ENCODE measurements at regions not wholly inside any gene's neighbourhood (a gene's known extent, or its start where the extent isn't known, plus 50 kb on each side); places are given as distances from the start of the nearest gene placed in this dataset.
"Not testable (repeated sequence)": the region's sequence is repeated elsewhere in the genome, so short reads cannot be mapped to it uniquely, and the experiment has no call there.

DNA sequence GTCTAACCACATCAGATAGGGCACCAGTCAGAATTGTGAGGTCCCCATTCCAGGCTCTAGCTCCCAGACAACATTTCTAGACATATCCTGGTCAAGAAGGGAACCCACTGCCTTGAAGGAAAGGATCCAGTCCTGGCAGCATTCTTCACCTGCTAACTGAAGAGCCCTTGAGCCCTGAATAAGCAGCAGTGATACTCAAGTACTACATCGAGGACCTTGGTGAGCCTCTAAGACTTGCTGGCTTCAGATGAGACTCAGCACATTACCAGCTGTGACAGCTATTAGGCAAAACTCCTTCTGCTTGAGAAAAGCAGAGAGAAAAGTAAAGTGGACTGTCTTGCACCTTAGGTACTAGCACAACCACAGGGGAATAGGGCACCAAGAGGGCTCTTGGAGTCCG, 205.8 kb upstream of the F9 start:
- Mint-ChIP-seq H3K27ac (no peak overlapping the region), H3K4me3 (no peak overlapping the region), H3K36me3 (no peaks in the 10 kb centered on the region), H3K4me1 (no peaks in the 10 kb centered on the region), H3K9me3 (no peaks in the 10 kb centered on the region), H3K27me3 (no peaks in the 10 kb centered on the region)
- DNase-seq: no peak

DNA sequence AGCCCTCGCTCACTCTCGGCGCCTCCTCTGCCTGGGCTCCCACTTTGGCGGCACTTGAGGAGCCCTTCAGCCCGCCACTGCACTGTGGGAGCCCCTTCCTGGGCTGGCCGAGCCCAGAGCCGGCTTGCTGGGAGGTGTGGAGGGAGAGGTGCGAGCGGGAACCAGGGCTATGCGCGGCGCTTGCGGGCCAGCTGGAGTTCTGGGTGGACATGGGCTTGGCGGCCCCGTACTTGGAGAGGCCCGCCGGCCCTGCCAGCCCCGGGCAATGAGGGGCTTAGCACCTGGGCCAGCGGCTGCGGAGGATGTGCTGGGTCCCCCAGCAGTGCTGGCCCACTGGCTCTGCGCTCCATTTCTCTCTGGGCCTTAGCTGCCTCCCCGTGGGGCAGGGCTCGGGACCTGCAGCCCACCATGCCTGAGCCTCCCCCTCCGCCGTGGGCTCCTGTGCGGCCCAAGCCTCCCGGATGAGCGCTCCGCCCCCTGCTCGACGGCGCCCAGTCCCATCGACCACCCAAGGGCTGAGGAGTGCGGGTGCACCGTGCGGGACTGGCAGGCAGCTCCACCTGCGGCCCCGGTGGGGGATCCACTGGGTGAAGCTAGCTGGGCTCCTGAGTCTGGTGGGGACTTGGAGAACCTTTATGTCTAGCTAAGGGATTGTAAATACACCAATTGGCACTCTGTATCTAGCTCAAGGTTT, 209.7 kb upstream of the F9 start:
- H3K27ac Mint-ChIP-seq, H3K4me1 Mint-ChIP-seq, H3K27me3 Mint-ChIP-seq, H3K4me3 Mint-ChIP-seq, DNase-seq, H3K9me3 Mint-ChIP-seq, H3K36me3 Mint-ChIP-seq: not testable (repeated sequence)

DNA sequence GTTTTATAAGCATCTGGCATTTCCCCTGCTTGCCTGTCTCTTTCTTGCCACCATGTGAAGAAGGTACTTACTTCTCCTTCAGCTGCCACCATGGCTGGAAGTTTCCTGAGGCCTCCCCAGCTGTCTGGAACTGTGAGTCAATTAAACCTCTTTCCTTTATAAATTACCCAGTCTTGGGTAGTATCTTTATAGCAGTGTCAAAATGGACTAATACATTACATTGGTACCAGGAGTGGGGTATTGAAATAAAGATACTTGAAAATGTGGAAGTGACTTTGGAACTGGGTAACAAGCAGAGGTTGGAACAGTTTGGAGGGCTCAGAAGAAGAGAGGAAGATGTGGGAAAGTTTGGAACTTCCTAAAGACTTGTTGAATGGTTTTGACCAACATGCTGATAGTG, 223.9 kb upstream of the F9 start:
- not testable (repeated sequence) for H3K9me3 Mint-ChIP-seq, H3K36me3 Mint-ChIP-seq, H3K4me1 Mint-ChIP-seq, H3K4me3 Mint-ChIP-seq, DNase-seq, H3K27me3 Mint-ChIP-seq, H3K27ac Mint-ChIP-seq

DNA sequence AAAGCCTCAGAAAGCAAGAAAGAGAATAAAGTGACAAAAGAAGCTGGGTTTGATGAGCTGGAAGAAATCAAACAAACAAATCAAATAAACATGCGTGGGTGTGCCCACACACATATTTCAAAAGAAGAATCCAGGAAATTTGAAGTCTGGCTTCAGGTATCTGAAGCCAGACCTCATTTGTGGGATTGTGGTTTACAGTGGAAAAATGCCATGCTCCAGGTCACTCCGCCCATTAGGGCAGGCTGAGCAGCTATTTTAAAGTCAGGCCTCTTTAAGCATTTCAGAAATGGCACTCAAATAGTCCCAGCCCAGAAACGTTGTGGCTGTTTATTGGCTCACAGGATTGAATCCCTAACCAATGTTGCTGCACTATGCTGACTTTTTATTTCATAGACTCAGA, 226.1 kb upstream of the F9 start:
- H3K36me3 Mint-ChIP-seq: no peaks in the 10 kb centered on the region
- no peak for DNase-seq
- peaks cover 9% of the 10 kb centered on the region for H3K9me3 Mint-ChIP-seq
- H3K27ac Mint-ChIP-seq: no peak overlapping the region
- H3K4me3 Mint-ChIP-seq: no peak overlapping the region
- no peaks in the 10 kb centered on the region for H3K27me3 Mint-ChIP-seq
- no peaks in the 10 kb centered on the region for H3K4me1 Mint-ChIP-seq

DNA sequence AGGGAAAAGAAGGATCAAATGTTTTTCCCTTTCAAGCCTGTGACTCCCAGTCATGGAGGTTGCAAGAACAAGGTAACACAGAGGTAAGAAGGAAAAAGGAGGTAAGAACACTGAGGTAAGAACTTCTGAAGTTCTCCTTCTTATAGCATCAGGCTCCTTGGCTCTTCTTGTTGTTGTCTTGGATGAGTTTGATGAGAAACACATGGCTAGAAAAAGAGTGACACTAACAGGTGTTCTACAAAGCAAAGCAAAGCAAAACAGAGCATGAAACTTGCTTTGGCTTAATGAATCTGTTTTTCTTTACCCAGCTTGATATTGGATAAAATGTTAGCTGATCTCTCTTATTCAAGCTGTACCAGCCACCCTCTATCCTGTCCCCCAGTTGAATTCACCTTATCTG, 231.2 kb upstream of the F9 start:
- no peak for DNase-seq
- Mint-ChIP-seq H3K27me3 (no peaks in the 10 kb centered on the region), H3K27ac (no peak overlapping the region), H3K4me1 (no peaks in the 10 kb centered on the region), H3K4me3 (no peak overlapping the region), H3K9me3 (no peaks in the 10 kb centered on the region), H3K36me3 (no peaks in the 10 kb centered on the region)

DNA sequence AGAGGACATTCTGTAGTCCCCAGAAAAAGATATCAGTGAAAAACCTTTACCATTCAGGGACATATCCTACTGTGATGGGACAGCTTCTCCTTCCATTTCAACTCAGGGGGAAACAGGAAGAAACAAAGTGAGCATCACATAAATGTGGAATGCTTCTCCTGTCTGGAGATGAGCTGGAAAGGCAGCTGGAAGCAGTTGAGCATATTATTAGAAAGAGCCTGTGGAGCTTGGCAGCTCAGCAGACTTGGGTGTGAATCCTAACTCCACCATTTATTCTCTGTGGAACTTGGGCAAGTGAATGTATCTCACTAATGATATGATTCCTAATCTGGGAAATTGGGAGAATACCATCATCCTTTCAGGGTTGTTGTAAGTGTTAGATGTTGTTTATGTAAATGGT, 232.1 kb upstream of the F9 start:
- Mint-ChIP-seq H3K27ac (no peak overlapping the region), H3K27me3 (no peaks in the 10 kb centered on the region), H3K4me3 (no peak overlapping the region), H3K36me3 (no peaks in the 10 kb centered on the region), H3K9me3 (no peaks in the 10 kb centered on the region), H3K4me1 (no peaks in the 10 kb centered on the region)
- DNase-seq: no peak

DNA sequence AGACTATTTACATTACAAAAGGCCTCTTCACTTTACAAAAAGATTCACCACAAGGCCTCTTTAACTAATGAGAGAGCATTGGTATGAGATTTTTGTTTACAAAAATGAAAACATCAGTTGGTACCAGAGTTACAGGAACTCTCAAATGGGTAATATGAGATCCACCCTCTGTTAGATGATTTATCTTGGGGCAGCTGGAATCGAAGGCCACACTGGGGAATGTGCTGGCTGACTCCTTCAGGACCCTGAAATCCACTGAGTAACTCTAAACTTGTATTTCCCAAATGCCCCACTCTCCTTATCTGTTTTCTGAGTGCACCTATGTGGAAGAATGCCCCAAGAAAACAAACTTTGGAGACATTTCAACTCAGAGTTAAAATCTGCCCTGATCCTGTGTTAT, 232.9 kb upstream of the F9 start:
- Mint-ChIP-seq H3K4me1 (no peaks in the 10 kb centered on the region), H3K36me3 (no peaks in the 10 kb centered on the region), H3K4me3 (no peak overlapping the region), H3K27me3 (no peaks in the 10 kb centered on the region), H3K9me3 (no peaks in the 10 kb centered on the region), H3K27ac (no peak overlapping the region)
- DNase-seq: no peak

DNA sequence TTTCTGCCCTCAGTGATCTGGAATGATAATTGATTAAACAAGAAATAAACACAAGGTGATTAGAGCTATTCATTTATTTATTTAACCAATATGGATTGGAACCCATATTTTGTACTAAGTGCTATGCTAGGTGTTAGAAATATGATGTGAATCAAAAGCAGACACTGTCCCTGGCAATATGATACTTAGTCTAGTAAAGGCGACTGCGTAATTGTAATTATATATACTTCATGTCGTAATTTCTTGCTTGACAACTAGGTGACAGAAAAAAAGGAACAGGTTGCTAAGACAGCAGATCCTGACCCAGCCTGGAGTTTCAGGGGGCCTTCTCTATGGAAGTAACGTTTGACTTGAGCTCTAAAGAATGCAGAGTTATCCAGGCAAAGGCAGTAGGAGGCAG, 236.5 kb upstream of the F9 start:
- Mint-ChIP-seq H3K9me3 (no peaks in the 10 kb centered on the region), H3K4me1 (no peaks in the 10 kb centered on the region), H3K4me3 (no peak overlapping the region)

DNA sequence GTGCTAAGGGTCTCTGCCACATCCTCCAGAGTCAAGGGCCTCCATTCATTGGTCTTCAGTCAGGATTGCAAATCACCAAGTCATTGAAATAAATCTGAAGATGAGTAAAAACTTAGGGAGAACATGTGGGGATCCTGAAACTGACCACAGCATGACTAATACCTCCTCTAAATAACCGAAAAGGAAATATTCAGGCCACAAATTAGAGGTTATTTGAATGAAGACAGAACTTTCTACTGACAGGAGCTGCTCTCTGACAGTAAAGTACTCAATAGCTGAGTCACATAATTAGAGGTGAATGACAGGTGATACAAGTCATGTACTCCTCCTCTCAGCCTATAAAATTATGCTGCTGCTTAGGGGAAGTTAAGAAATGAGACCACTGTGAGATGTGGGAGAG, 240.2 kb upstream of the F9 start:
- DNase-seq: no peak
- H3K4me1 Mint-ChIP-seq: no peaks in the 10 kb centered on the region
- H3K4me3 Mint-ChIP-seq: no peak overlapping the region
- no peak overlapping the region for H3K27ac Mint-ChIP-seq
- no peaks in the 10 kb centered on the region for H3K36me3 Mint-ChIP-seq
- H3K27me3 Mint-ChIP-seq: no peaks in the 10 kb centered on the region
- H3K9me3 Mint-ChIP-seq: peaks cover 2% of the 10 kb centered on the region

More for the DNA sequence above, 236.5 kb upstream of the F9 start:
- DNase-seq: no peak
- Mint-ChIP-seq H3K36me3 (no peaks in the 10 kb centered on the region), H3K27ac (no peak overlapping the region), H3K27me3 (no peaks in the 10 kb centered on the region)

DNA sequence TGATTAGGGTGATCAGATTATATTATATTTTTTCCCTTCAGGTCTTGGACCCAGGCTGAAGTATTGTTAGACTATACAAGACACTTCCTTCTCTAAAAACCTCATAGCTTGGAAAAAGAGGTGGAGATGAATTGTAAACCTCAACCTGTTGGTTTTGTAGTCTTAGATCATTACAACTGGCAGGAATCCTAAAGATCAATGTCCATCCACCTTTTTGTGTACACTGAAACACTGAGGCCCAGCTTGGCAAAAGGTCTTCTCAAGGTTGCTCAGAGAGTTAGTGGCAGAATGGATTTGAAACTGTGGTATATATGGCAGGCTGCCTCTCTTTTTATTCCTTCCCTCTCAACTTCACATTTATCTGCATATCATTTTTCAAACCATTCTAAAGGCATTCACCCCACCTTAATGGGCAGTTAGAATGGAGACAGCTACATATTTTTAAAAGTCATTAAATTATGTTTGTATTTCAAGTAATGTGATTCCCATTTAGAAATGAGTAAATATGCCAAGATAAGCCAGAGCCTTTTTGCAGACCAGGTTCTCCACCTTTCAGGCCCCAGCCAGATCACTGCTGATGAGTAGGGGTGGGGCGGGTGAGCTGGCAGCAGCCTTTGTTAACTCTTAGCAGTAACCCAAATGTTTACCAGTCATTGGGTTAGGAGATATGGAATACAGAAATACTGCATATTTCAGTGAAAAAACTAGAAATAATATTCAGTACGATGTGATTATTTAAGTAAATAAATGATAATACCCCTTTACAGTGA, 243.2 kb upstream of the F9 start:
- H3K27ac Mint-ChIP-seq: no peak overlapping the region
- no peak for DNase-seq

DNA sequence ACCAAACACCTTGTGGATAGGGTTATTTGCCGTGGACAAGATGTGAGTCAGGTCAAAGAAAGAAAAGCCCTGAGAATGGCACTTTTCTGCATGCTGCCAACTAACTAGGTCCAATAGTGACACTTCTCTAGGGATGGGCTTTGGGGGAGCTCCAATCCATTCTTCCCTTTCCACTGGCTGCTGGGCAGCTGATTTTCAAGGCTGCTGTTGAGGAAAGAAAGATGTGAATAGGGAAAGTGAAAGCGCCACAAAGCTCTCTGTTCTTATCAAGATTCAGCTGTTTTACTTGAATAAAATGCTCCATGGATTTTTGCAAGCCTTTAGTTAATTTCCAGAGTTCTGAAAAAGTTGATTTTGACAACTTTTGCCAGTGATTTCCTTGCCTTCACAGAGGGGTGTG, 244.2 kb upstream of the F9 start:
- Mint-ChIP-seq H3K4me1 (no peaks in the 10 kb centered on the region), H3K27me3 (no peaks in the 10 kb centered on the region)

More for the DNA sequence above, 243.2 kb upstream of the F9 start:
- Mint-ChIP-seq H3K4me1 (no peaks in the 10 kb centered on the region), H3K9me3 (peaks cover 4% of the 10 kb centered on the region), H3K36me3 (no peaks in the 10 kb centered on the region), H3K4me3 (no peak overlapping the region), H3K27me3 (no peaks in the 10 kb centered on the region)

DNA sequence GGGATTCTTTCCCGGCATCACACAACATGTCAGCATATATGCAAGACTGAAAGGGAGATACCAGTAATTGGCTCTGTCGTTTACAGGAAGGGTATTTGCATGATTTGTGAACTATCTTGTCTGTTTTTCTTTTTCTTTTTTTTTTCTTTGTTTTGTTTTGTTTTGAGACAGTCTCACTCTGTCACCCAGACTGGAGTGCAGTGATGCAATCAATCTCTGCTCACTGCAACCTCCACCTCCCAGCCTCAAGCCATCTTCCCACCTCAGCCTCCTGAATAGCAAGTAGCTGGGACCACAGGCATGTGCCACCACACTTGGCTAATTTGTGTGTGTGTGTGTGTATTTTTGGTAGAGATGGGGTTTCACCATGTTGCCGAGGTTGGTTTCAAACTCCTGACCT, 262.7 kb upstream of the F9 start:
- H3K9me3 Mint-ChIP-seq: no peaks in the 10 kb centered on the region
- H3K4me3 Mint-ChIP-seq: no peak overlapping the region
- H3K36me3 Mint-ChIP-seq: no peaks in the 10 kb centered on the region
- no peak for DNase-seq
- no peaks in the 10 kb centered on the region for H3K4me1 Mint-ChIP-seq
- H3K27me3 Mint-ChIP-seq: no peaks in the 10 kb centered on the region
- H3K27ac Mint-ChIP-seq: no peak overlapping the region

More for the DNA sequence above, 244.2 kb upstream of the F9 start:
- no peak for DNase-seq
- Mint-ChIP-seq H3K9me3 (peaks cover 4% of the 10 kb centered on the region), H3K4me3 (no peak overlapping the region), H3K27ac (no peak overlapping the region), H3K36me3 (no peaks in the 10 kb centered on the region)

DNA sequence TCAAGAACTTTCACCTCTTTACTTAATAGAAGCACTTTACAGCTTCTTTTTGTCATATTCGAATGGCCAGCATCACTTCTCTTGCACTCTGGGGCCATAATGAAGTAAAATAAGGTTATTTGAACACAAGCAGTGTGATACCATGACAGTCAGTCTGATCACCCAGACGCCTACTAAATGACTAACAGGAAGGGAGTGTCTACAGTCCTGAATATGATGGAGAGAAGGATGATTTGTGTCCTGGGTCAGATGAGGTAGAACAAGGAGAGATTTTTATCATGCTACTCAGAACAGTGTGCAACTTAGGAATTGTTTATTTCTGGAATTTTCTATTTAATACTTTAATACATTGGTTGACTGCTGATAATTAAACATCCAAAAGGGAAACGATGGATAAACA, 284.2 kb upstream of the F9 start:
- Mint-ChIP-seq H3K4me3 (no peak overlapping the region), H3K9me3 (peaks cover 3% of the 10 kb centered on the region)

DNA sequence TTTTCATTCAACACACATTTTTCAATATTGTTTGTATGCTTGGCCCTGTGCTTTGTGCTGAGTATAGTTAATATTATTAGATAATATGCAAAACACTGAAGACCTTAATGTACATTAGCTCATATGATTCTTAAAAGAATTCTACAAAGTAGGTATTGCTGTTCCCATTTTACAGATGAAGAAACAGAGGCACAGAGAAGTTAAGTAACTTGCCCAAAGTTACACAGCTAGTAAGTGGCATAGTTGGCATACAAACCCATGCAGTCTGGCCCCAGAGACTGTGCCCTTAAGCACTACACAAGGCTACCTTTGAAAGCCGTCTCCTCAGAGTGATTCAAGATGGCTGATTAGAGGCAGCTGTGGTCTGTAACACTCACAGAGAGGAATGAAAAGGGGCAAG, 293.4 kb upstream of the F9 start:
- no peak overlapping the region for H3K4me3 Mint-ChIP-seq
- H3K9me3 Mint-ChIP-seq: peaks cover 2% of the 10 kb centered on the region
- no peaks in the 10 kb centered on the region for H3K36me3 Mint-ChIP-seq
- no peaks in the 10 kb centered on the region for H3K4me1 Mint-ChIP-seq
- no peak for DNase-seq
- peaks cover 3% of the 10 kb centered on the region for H3K27me3 Mint-ChIP-seq
- H3K27ac Mint-ChIP-seq: no peak overlapping the region

More for the DNA sequence above, 284.2 kb upstream of the F9 start:
- no peak for DNase-seq
- Mint-ChIP-seq H3K4me1 (no peaks in the 10 kb centered on the region), H3K36me3 (no peaks in the 10 kb centered on the region), H3K27ac (no peak overlapping the region), H3K27me3 (no peaks in the 10 kb centered on the region)

DNA sequence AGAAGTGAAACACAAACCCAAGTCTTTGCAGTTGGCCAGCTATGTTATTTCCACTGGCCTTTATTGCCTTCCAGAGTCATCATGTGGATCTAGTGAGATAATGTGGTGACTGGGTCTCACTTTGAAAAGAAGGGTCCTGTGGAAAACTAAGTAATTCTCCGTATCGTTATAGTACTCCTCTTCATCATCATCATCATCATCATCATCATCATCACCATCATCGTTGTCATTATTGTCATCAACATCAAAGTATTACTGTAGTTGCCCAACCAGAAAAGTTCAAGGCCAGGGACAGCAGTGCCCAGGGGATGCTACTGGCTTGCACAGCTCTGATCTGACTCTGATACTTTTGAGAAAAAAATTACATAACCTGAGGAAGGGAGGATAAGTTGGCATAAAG, 295.6 kb upstream of the F9 start:
- Mint-ChIP-seq H3K27me3 (peaks cover 3% of the 10 kb centered on the region), H3K36me3 (no peaks in the 10 kb centered on the region), H3K27ac (no peak overlapping the region), H3K4me3 (no peak overlapping the region), H3K9me3 (peaks cover 2% of the 10 kb centered on the region), H3K4me1 (no peaks in the 10 kb centered on the region)
- DNase-seq: no peak

Measured in activated naive CD8-positive, alpha-beta T cell treated with anti-CD3 and anti-CD28 coated beads for 36 hours (primary cell).